ENCODE measurements at regions not wholly inside any gene's neighbourhood (a gene's known extent, or its start where the extent isn't known, plus 50 kb on each side); places are given as distances from the start of the nearest gene placed in this dataset.

DNA sequence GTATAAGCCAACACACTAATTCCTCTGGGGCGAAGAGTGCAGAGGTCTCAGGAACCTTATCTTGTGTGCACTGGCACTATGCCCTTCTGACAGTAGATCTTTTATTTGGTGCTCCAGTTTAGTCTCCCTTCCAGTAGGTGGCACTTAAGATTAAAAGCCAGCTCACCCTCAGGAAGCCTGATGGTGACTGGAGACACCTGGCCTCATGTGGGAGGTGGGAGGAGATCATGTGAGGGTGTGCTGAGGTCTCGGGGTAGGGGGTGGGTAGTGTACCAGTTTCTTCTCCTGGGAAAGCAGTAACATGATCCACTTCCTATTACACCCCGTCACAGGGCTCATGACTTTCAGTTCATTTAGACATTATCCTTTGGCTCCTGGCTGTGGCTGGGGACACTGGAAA, 654.9 kb downstream of the ADCYAP1 start:
- TF ChIP-seq EZH2 (IDR thresholded peaks at IDR 0.05): no peak
- no peak for TF ChIP-seq FOXP2 (optimal IDR thresholded peaks at IDR 0.05; ENCODE audit: control extremely low read depth, extremely low read length, insufficient read depth)
